IPS DF 19.7 (cell line): ENCODE measurements at regions not wholly inside any gene's neighbourhood (a gene's known extent, or its start where the extent isn't known, plus 50 kb on each side); places are given as distances from the start of the nearest gene placed in this dataset.
A peak's percentile ranks its signal among the peaks of the same experiment; 100 is the strongest.

Experiments
- DNase-seq: peaks from one replicate; pipeline ENCODE4 v3.0.0-alpha.2; 2013; ENCODE audit warnings: low read depth, low spot score

GRCh38 chr7:41241641-41242040 is 461.2 kb downstream of the INHBA start:
- no peak for DNase-seq

- DNase-seq: no peak
These were observed 463.3 kb downstream of the INHBA start for GRCh38 chr7:41239596-41239995.

- no peak for DNase-seq
These were observed 464.0 kb downstream of the INHBA start for GRCh38 chr7:41238851-41239331.

GRCh38 chr7:41237956-41238355 is 464.9 kb downstream of the INHBA start:
- no peak for DNase-seq

GRCh38 chr7:41232086-41232485 is 470.8 kb downstream of the INHBA start:
- no peak for DNase-seq

- no peak for DNase-seq
These were observed 478.7 kb downstream of the INHBA start for GRCh38 chr7:41224063-41224763.

- DNase-seq: no peak
These were observed 480.1 kb downstream of the INHBA start for GRCh38 chr7:41222746-41223145.

- DNase-seq: no peak
These were observed 482.6 kb downstream of the INHBA start for GRCh38 chr7:41220266-41220665.

GRCh38 chr7:41219276-41219675 is 483.6 kb downstream of the INHBA start:
- no peak for DNase-seq

GRCh38 chr7:41217306-41217705 is 485.6 kb downstream of the INHBA start:
- no peak for DNase-seq

GRCh38 chr7:41207141-41207540 is 495.7 kb downstream of the INHBA start:
- DNase-seq: peak; percentile 5

GRCh38 chr7:41206267-41206666 is 496.6 kb downstream of the INHBA start:
- DNase-seq: no peak

- no peak for DNase-seq
These were observed 497.3 kb downstream of the INHBA start for GRCh38 chr7:41205600-41205999.

- no peak for DNase-seq
These were observed 499.3 kb downstream of the INHBA start for GRCh38 chr7:41203542-41203941.

- DNase-seq: no peak
These were observed 501.9 kb downstream of the INHBA start for GRCh38 chr7:41201021-41201420.

- DNase-seq: no peak
These were observed 503.8 kb downstream of the INHBA start for GRCh38 chr7:41199136-41199535.

GRCh38 chr7:41198502-41198901 is 504.4 kb downstream of the INHBA start:
- DNase-seq: no peak

- DNase-seq: no peak
These were observed 505.1 kb downstream of the INHBA start for GRCh38 chr7:41197769-41198168.

- no peak for DNase-seq
These were observed 509.1 kb downstream of the INHBA start for GRCh38 chr7:41193738-41194282.

- DNase-seq: no peak
These were observed 512.3 kb downstream of the INHBA start for GRCh38 chr7:41190581-41190980.

- DNase-seq: no peak
These were observed 513.0 kb downstream of the INHBA start for GRCh38 chr7:41189866-41190265.

GRCh38 chr7:41188163-41189130 is 514.4 kb downstream of the INHBA start:
- DNase-seq: no peak
